ENCODE measurements at regions not wholly inside any gene's neighbourhood (a gene's known extent, or its start where the extent isn't known, plus 50 kb on each side); places are given as distances from the start of the nearest gene placed in this dataset.

DNA sequence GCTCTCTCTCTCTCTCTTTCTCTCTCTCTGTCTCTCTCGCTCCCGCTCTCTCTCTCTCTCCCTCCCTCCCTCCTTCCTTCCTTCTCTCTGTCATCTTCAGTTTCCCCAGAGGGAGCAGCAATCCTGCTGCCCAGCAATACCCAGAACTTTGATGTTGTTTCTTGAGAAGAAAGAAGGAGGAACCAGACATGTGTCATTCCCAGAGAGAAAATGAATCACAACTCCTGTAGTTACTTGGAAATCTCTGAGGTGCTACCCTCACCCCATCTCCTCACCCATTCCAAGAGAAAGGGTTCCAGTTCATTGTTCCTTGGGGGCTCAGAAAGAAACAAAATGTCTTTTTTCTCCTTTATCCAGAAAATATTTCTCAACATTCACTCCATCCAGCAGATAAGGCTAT, 449.1 kb downstream of the TNS1 start:
- no peak for TF ChIP-seq CTCF (IDR thresholded peaks at IDR 0.05)
- no peak for TF ChIP-seq POLR2A (IDR thresholded peaks at IDR 0.05)

All from uterus (tissue), 2 donors.